Activated CD4-positive, alpha-beta T cell treated with anti-CD3 and anti-CD28 coated beads, Interleukin-2, Interleukin-6, amounts not matched to agents 100 ng/mL and 50 ng/mL, durations not matched to agents 16 hours and 8 hours (primary cell): ENCODE measurements at regions not wholly inside any gene's neighbourhood (a gene's known extent, or its start where the extent isn't known, plus 50 kb on each side); places are given as distances from the start of the nearest gene placed in this dataset.

Experiments used
- DNase-seq: peaks from one replicate; pipeline ENCODE4 v3.0.0-alpha.2; 2020

- no peak for DNase-seq
Observed at GRCh38 chr7:26459540-26460193, 168.0 kb downstream of the SNX10 start.

GRCh38 chr7:26460351-26461085, 168.9 kb downstream of the SNX10 start:
- DNase-seq, result no peak

GRCh38 chr7:26461518-26461917, 169.9 kb downstream of the SNX10 start:
- no peak for DNase-seq

GRCh38 chr7:26466007-26466406, 174.3 kb downstream of the SNX10 start:
- no peak for DNase-seq

- no peak for DNase-seq
Observed at GRCh38 chr7:26467104-26467503, 175.4 kb downstream of the SNX10 start.

- DNase-seq, result no peak
Observed at GRCh38 chr7:26467541-26467940, 175.9 kb downstream of the SNX10 start.

GRCh38 chr7:26468625-26469024, 177.0 kb downstream of the SNX10 start:
- no peak for DNase-seq

- DNase-seq, result no peak
Observed at GRCh38 chr7:26469188-26469587, 177.5 kb downstream of the SNX10 start.

GRCh38 chr7:26470691-26471090, 179.0 kb downstream of the SNX10 start:
- no peak for DNase-seq

GRCh38 chr7:26471306-26472075, 179.8 kb downstream of the SNX10 start:
- DNase-seq, result no peak

- DNase-seq, result no peak
Observed at GRCh38 chr7:26472971-26473370, 181.3 kb downstream of the SNX10 start.

GRCh38 chr7:26476271-26476670, 184.6 kb downstream of the SNX10 start:
- DNase-seq, result no peak

- DNase-seq, result no peak
Observed at GRCh38 chr7:26477381-26477990, 185.8 kb downstream of the SNX10 start.

- DNase-seq, result no peak
Observed at GRCh38 chr7:26478550-26478949, 186.9 kb downstream of the SNX10 start.

GRCh38 chr7:26479581-26479980, 187.9 kb downstream of the SNX10 start:
- DNase-seq, result no peak

- DNase-seq, result no peak
Observed at GRCh38 chr7:26480156-26480555, 188.5 kb downstream of the SNX10 start.

GRCh38 chr7:26482927-26483326, 191.3 kb downstream of the SNX10 start:
- DNase-seq, result no peak

- no peak for DNase-seq
Observed at GRCh38 chr7:26483843-26484242, 192.2 kb downstream of the SNX10 start.

- DNase-seq, result no peak
Observed at GRCh38 chr7:26485367-26485934, 193.8 kb downstream of the SNX10 start.

GRCh38 chr7:26486153-26486552, 194.5 kb downstream of the SNX10 start:
- no peak for DNase-seq

- DNase-seq, result no peak
Observed at GRCh38 chr7:26487780-26488515, 196.3 kb downstream of the SNX10 start.

GRCh38 chr7:26489391-26489790, 197.7 kb downstream of the SNX10 start:
- DNase-seq, result no peak
